ENCODE measurements at regions not wholly inside any gene's neighbourhood (a gene's known extent, or its start where the extent isn't known, plus 50 kb on each side); places are given as distances from the start of the nearest gene placed in this dataset.
"Not testable (repeated sequence)": the region's sequence is repeated elsewhere in the genome, so short reads cannot be mapped to it uniquely, and the experiment has no call there.

DNA sequence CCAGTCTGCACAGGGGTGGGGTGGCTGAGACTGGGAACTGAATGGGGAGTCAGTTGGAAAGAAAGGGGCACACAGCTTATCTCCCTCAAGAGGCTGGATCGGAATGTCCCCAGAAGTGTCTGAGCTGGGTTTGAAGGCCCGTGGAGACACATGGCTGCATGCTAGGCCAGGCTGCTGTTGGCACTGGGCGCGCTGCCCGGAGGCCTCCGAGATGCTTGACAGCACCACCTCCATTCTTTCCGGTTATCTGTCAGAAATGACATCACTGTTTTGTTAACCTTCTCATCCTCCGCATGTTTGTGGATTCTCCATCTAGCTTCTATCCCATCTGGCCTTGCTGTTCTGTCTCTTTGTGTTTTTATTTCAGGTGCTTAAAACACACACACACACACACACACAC is 85.5 kb downstream of the APIP start:
- DNase-seq = no peak

GRCh38 chr11:34830035-34830434 is 86.1 kb downstream of the APIP start:
- no peak for DNase-seq

DNA sequence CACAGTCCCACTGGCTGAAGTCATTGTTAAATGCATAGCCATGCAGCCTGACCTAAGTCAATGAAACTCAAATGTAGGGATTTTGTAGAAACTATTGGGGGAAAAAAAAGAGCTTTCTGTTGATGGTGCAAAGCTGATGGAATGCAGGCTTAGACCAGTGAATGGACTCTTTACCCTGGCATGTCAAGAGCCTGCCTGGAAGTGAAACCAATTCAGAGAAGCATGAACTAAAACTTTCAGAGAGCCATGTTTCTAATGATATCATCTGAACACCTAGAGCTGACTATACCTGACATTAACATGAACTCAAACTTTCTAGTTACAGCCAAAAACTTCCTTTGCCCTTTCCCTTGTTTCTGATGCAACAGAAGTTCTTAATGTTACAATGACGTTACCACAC is 89.0 kb downstream of the APIP start:
- no peak for DNase-seq

DNA sequence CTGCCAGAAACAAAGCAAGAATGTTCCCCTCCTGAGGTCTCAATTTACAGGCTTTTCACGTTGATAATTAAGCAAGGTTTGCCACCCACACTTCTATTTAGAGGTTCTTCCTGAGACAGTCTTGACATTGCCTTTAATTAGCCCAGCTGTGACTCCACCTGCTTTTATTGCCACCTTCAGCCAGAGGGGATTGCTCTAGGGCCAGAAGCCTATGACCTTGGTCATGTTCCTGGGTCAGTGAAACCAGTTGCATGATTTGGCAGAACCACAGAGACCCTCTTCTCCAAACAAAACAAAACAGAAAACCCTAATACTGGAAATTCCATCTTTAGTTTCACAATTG is 89.8 kb downstream of the APIP start:
- DNase-seq = peak; percentile 3 to 16

DNA sequence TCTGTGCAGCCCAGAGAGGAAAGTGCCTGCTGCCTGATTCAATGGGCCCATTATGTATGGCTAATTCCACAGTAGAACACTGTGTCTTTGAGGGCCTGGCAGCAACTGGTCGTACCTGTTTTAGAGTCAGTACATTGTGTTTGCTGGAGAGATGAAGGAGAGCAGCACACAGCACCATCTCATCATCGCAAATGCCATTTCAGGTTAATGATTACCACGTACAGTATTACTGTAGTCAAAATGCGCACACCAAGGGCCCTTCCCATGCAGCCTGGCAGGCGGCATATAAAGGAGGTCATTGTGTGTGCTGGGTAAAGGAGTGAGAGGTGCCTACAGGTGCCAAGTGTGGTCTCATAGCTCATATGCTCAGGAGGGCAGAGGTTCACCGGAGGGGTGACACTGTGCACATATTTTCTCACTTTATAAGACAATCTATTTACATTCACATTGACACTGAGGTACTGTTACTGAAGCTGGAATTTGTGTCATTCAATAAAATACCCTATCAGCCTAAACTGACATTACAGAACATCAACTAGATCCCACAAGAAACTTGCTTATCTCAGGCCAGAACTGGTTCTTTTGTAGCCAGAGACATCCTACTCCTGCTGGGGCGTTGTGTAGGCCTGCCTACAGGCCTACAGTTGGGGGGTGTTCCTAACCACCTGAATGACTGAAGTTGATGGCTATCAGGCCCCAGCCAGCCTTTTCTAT is 90.4 kb downstream of the APIP start:
- DNase-seq = no peak

- DNase-seq = no peak
Observed at GRCh38 chr11:34825315-34825669, 90.9 kb downstream of the APIP start.

DNA sequence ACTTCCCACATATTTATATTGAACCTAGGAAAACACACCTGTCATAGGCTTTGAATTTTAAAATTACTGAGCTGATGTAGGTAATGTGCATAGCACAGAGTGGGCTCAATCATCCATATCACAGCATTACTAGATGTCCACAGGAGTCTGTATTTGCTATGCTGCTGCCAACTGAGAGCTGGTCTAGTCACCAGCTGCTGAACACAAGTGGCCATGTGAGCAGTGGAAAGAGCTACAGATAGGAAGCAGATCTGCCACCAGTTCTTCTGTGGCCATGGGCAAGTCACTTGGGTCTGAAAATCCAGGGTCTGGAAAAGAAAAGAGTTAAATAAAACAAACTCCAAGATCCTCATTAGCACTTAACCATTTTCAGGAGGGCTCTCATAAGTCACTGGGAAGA is 91.8 kb downstream of the APIP start:
- no peak for DNase-seq

- DNase-seq = no peak
Observed at GRCh38 chr11:34823639-34824038, 92.5 kb downstream of the APIP start.

- no peak for DNase-seq
Observed at GRCh38 chr11:34823197-34823596, 93.0 kb downstream of the APIP start.

DNA sequence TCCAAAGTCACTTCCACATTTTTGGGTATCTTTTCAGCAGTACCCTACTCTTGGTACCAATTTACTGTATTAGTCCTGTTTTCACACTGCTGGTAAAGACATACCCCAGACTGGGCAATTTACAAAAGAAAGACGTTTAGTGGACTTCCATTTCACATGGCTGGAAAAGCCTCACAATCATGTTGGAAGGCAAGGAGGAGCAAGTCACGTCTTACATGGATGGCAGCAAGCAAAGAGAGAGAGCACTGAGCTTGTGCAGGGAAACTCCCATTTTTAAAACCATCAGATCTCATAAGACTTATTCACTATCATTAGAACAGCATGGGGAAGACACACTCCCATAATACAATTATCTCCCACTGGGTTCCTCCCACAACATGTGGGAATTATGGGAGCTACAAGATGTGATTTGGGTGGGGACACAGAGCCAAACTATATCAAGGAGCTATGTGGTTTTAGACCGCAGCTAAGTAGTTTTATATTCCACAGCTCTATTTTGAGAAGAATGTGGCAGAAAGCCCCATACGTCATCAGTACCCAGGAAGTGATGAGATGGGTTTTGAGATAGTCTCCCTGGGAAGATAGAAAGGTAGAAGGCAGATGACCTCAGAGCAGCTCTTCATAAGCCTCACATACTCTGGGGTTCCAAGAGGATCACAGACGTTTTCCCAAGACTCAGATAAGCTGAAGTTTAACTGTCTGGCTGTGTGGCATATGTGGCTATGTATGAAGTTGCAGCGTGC is 96.3 kb downstream of the APIP start:
- DNase-seq = no peak

DNA sequence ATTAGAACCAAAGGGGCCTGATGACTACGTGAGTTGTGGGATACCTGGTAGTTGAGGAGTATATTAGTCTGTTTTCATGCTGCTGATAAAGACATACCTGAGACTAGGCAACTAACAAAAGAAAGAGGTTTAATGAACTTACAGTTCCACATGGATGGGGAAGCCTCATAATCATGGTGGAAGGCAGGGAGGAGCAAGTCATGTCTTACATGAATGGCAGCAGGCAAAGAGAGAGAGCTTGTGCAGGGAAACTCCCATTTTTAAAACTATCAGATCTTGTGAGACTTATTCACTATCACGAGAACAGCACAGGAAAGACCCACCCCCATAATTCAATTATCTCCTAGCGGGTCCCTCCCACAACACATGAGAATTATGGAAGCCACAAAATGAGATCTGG is 98.4 kb downstream of the APIP start:
- not testable (repeated sequence) for DNase-seq

DNA sequence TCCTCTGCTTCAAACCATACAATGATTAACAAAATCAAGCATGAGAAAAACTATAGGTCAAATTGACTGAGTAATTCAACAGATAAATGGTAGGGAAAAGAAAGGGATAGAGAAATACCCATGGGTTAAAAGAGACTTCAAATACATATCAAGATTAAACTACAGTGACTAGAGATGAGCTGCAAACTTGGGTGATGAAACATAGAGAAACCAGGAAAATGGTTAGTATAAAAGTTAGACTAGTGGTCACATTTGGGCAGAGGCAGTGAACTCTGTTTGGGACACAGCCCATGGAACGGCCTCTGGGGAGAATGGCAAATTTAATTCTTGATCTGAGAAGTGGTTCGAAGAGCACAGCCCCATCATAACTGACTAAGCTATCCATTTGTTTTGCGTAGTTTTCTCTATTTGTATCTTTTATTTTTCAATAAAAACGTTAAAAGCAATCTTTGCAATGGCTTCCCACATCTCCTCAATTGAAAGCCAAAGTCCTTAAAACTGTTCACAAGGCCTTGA is 99.4 kb downstream of the APIP start:
- DNase-seq = no peak

DNA sequence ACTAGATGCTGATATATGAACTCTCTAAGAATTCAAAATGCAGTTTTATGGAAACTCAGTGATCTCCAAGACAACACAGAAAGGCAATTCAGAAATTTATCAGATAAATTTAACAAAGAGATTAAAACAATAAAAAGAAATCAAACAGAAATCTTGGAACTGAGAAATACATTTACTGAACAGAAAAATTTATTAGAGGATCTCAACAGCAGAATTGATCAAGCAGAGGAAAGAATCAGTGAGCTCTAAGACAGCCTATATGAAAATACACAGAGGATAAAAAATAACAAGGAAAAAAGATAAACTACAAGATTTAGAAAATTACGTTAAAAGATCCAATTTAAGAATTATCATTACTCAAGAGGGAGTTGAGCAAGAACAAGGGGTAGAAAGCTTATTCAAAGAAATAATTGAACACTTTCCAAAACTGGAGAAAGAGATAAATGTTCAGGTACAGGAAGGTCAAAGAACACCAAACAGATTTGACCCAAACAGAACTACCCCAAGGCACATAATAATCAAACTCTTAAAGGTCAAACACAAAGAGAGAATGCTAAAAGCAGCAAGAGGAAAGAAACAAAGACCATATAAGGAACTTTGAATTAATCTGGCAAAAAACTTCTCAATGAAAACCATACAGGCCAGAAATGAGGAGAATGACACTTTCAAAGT is 103.1 kb downstream of the APIP start:
- no peak for DNase-seq

- no peak for DNase-seq
Observed at GRCh38 chr11:34811858-34812257, 104.3 kb downstream of the APIP start.

DNA sequence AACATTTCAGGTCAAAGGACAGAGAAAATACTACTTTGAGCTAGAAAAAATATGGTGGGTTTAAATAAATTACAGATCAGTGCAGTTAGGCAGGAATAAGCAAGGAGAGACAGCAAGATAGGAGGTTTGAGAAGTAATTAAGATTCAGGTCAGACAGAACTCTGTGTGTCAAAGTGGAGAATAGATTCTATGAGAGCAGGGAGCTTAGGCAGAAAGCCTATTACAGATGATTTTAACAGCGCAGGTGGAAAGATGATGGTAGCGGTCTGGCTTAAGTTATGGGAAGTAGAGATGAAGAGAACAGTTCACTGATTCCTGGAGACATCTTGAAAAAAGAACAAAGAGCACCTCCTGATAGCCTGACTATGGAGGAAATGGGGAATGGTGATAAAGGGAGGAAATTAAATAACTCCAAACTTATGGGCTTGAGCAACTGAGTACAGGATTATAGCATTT is 106.0 kb downstream of the APIP start:
- DNase-seq = no peak

DNA sequence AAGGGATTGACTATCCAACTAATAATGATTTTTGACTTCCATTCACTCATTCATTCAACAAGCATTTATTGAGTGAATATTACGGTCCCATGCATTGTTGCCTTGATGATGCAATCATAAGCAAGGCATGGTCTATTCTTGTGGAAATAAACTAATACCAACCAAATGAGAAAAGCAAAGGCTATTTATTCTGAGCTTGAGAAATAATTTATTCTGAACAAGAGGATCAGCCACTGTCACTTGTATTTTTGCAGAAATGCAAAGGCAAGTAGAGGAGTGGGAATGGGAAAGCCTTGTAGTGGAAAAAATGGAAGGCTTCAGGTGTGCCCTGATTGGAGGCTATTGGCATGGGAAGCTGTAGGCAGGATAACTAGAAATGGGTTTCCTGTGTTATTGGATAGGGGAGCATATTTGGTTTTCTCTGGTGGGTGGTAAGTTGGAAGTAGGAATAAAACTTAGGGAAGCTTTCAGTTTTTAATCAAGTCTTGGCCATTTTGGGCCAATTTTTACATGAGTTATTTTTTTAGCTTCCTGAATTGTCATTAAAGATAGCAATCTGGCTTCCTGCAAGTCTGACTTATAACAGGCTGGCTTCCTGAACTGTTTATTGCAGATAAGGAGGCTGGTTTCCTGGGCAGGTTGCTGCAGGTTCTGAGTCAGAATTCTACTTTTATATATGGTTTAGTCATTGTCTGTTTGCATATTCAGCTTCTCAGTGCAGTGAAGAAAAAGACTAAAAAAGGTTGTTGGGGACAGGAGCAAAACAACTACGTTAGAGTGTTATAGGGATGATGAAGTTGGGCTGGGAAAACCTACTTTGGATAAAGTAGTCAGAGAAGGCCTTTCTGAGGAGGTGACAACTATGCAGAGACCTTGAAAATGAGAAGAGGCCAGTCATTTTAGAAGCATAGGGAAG is 106.7 kb downstream of the APIP start:
- no peak for DNase-seq

DNA sequence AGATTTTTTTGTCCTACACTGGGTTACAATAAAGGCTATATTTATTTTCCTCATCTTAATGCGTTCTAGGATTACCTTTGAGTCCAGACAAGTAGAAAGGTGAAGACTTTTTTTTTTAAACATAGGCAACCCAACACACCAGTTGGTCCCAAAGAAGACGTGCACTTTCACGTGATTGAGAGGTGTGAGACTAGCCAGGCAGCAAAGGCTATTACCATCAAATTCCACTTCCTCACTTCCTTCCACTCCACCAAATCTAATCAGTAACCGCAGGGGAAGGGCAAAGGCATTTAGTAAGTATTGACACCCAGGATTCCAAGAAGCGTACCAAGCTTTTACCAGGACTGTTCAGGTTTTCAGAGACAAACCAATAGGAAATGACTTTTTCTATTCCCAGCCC is 109.3 kb downstream of the APIP start:
- no peak for DNase-seq

GRCh38 chr11:34805937-34806336 is 110.2 kb downstream of the APIP start:
- DNase-seq = no peak

DNA sequence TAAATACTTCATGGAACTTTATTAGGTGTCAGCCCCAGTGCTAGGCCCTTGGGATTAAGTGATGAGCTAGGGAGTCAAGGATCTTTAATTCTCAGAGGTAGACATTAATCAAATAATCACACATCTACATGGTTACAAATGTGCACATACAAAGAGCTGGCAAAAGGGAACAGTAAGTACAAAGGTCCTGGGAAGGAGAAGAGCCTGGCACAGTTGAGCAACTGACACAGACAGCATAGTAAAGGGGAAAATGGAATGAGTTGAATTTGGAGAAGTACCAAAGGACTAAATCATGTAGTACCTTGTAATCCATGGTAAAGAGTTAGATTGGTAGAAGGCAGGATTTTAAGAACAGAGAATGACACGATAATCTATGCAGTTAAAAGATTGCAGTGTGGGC is 116.3 kb downstream of the APIP start:
- DNase-seq = no peak

DNA sequence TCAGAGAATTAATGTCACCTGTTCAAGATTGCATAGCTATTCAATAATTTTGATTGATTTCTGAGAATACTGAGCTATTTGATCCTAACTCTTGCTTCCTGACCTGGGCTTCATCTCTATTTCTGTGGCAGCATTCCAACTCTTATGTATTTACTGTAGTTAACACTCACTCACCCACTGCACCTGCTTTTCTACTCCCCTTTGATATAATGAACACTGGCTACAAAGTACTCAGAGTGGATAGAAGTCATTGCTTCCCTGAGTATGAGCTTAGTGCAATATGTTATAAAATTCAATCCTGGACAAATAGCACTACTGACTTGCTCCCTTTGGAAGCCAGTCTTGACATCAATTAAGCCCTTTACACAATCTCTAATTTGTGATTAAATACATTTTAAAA is 117.2 kb downstream of the APIP start:
- DNase-seq = no peak

GRCh38 chr11:34797497-34797896 is 118.7 kb downstream of the APIP start:
- DNase-seq = not testable (repeated sequence)

DNA sequence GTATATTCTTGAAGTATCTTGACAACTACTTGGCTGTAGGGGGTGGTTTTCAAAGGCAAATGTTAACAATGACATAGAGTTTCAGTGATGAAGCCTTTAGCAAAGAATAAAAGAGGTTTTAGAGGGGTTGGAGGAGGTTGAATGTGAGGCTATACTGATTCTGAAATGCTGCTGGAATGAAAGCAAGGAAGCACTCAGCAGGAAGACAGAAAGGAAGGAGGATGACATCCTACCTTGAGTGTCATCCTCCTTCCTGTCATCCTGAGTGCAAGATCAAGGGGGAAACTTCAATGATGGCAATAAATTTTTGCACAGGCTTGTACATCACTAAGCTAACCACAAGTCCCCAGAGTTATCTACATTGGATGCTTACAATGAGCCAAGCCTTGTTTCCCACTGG is 120.5 kb downstream of the APIP start:
- no peak for DNase-seq

DNA sequence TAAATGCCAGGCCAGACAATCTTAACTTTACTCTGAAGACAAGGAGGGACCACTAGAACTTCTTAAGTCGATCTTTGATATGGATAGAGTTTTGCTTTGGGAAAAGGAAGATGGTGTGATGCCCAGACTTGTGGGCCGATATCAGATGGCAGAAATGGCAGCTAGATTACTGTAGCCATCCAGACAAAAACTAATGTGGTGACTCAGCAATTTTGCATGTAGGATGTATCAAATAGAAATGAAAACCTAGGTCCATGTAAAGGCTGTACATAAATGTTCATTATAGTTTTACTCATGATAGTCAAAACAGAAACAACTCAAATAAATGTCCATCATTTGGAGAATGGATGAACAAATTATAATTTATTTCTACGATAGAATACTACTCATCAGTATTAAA is 121.5 kb downstream of the APIP start:
- no peak for DNase-seq
